ENCODE measurements at regions not wholly inside any gene's neighbourhood (a gene's known extent, or its start where the extent isn't known, plus 50 kb on each side); places are given as distances from the start of the nearest gene placed in this dataset.
A peak's percentile ranks its signal among the peaks of the same experiment; 100 is the strongest.

GRCh38 chr9:17018540-17019196, 116.2 kb upstream of the CNTLN start:
- DNase-seq: no peak

- peak in 32 of 51 donors; percentile 7 to 57 (median 24) for DNase-seq
These were observed 116.8 kb upstream of the CNTLN start for GRCh38 chr9:17017931-17018491.

DNA sequence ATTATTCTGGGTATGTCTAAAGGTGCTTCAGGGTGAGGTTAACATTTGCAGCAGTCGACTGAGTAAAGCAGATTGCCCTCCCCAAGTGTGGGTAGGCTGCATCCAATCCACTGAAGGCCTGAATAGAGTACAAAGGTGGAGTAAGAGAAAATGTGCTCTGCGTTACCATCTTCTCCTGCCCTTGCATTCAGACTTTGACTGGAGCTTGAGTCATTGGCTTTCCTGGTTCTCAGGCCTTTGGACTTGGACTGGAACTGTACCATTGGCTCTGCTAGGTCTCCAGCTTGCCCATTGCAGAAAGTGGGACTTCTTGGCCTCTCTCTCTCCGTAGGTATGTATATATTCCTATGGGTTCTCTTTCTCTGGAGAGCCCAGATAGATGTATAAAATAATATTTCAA, 120.9 kb upstream of the CNTLN start:
- DNase-seq: no peak

DNA sequence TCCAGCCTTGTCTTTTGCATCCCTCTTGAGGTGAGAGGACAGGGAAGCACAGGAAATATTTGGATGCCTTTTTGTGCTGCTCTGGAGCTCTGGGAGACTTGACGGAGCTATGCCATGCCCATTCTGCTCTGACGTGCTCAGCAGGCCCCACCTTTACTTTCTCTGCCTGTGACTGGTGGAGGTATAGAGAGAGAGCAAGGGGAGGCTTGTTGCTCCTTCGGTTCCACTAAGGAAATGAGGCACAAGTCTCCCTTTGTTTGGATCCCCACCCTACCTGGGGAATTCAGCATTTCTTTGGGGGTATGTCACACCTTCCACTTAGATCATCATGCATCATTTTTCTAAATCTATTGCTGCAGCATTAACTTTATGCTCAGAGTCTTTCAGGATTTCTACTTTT, 121.8 kb upstream of the CNTLN start:
- no peak for DNase-seq

DNA sequence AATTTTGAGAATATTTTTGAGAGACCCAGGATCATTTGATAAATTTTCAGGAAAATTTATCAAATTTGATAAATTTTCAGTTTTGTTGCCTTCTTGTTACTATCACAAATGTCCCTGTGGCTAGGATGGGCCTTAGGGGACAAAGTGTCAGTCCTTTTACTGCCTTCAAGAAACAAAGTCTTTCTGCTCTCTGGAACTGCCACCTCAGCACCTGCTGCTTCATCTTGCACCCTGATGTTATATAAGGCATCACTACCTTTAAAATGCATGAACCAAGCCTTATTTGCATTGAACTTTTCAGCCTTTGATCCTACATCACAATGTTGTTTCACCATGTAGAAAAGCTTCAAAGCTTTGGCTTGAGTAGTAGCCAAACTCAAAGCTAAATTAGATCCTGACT, 123.0 kb upstream of the CNTLN start:
- DNase-seq: no peak

DNA sequence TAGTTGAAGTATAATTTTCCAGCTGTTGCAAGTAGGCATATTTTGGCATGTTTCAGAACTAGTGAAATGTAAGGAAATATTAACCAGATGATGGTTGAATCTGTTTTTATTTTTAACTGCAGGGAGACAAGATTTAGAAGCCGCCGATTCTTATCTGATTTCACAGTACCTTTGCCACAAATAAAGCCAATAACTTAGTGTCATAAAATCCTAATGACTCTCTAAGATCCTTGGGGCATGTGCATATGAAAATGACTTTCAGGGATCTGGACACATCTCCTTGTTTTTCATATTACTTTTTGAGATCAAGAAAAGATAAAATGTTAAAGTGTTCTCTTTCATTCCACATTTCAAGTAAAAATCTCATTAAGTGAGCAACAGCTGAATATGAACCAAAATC, 125.8 kb upstream of the CNTLN start:
- DNase-seq: no peak

DNA sequence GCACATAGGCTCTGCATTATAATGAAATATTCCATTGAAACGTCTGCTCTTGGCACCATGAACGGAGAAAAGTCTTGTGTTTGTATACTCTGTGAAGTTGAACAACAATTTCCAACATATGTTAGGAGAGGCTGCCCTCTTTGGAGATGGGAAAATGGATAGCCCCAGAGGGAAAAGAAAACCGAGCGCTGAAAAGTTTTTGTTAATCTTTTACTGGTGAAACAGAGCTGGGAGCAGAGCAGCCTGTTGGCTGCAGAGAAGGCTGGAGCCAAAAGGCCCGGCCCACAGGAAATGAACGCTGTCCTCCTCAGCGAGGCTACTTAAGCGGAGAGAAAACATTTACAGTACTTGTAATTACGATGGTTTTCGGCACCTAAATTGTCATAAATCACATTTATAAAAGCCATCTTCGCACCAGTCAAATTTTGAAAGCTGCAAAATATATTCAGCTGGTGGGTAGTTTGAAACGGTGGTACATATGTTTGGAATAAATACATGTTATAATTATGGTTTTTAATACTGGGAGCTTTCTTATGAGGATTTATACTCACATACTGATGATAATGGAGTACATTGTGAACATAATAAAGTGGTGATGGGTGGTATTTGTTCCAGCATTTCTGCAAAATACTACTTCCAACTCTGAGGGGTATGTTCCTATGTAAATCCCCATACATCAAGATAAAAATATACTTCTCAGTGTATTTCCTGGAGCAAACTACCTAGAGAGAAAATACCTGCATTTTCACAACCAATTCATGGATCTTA, 129.6 kb upstream of the CNTLN start:
- no peak for DNase-seq

DNA sequence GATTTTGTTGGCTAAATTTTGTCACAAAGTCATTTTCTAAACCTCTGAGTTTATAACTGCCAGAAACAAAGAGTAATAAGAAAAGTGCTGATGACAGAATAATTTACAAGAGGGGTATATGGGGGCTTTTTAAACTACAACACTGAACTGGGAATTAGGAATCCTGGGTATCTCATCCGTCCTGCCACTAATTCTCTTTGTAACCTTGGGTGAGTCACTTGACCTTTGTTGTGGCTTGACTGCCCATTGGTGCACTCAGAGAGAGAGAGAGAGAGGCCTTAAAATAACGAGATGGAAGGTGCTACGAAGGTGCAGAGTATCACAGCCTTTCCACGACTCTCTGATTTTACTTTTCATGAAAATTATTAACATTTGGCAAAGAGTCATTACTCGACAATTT, 130.3 kb upstream of the CNTLN start:
- no peak for DNase-seq

DNA sequence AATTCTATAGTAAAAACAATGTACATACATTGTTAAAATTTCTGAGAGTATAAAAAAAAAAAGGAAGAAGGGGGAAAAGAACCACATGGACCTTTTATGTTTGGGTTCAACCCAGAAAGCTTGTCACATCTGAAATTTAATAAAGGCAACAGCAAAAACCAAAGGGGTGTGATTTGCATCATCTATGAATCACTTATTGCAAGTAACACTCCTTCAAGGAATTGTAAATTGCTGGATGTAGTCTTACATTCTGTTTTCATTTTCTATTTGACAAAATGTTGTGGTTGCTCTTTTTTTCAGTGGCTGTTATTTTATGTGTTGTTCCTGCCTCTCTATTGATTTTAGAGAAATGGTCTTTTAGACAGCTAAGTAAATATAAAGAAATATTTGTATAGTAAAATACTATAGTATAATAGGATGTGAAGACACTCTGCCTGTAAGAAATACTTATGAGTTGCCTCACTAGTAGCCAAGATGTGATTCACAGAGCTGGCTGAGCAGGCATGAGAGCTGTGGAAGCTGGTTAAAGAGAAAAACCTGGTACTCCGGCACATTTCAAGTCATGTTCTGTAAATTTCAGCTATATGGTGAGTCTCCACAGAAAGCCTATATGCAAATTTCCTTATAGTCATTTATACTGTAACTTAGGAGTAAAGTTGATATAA, 131.1 kb upstream of the CNTLN start:
- no peak for DNase-seq

GRCh38 chr9:16996901-16997491, 126.5 kb upstream of the BNC2 start:
- DNase-seq: no peak

DNA sequence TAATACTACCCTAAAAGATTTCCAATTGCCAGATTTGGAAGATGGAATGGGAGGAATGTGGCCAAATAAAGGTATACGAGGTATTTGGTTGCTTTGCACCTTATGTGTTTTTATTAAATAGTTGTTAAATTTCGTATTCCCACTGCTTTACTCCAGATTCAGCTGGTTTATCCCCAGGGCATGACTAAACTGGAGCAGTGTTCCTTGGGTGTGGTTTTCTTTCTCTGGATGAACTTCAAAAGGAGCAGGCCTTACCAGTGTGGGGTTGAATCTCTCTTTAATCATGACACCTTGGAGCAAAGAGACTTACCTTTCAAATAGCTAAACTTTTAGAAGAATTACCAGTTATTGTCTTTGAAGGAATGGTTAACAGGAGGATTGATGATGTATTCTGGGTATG, 121.7 kb upstream of the BNC2 start:
- DNase-seq: no peak

GRCh38 chr9:16987026-16987425, 116.6 kb upstream of the BNC2 start:
- no peak for DNase-seq

DNA sequence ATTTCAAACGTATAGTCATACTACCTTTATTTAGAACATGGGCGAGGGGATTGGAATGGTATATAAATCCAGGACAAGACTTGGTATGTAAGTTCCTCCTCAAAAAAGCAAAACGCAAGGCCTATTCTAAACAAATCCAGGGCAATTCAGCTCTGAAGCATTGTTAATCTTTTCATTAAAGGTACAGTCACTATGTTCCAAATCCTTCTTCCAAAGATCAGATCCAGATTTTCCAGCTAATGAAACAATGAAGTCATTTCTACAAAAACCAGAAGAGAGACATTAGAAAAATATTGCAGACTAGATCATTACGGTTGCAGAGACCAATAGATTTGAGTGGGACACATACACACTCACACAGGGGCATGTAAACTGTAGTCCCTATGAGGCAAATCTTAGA, 116.1 kb upstream of the BNC2 start:
- DNase-seq: no peak

- DNase-seq: peak in 12 of 51 donors; percentile 3 to 35 (median 11)
These were observed 115.3 kb upstream of the BNC2 start for GRCh38 chr9:16985559-16986348.

GRCh38 chr9:16982780-16983310, 112.4 kb upstream of the BNC2 start:
- no peak for DNase-seq

- no peak for DNase-seq
These were observed 106.0 kb upstream of the BNC2 start for GRCh38 chr9:16976427-16976826.

GRCh38 chr9:16974436-16974835, 104.0 kb upstream of the BNC2 start:
- no peak for DNase-seq

- DNase-seq: no peak
These were observed 99.9 kb upstream of the BNC2 start for GRCh38 chr9:16970321-16970720.

DNA sequence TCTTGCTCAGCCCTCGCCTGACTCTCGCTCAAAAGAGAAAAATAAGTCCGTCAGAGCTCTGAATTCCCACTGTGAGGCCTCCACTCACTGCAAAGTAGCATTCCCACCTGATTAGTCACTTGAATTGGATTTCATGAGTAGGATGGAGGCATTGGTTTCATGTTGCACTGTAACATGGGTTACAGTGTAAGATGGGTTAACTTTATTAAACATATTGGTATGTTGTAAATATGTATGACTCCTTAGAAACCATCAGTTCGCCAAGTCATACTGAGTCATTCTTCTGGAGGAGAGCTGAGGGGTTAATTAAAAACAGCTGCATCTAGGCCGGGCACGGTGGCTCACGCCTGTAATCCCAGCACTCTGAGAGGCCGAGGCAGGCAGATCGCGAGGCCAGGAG, 93.8 kb upstream of the BNC2 start:
- no peak for DNase-seq

- no peak for DNase-seq
These were observed 89.6 kb upstream of the BNC2 start for GRCh38 chr9:16960084-16960483.

GRCh38 chr9:16959391-16959790, 88.9 kb upstream of the BNC2 start:
- no peak for DNase-seq

Data from hypothalamus (tissue), 51 donors.